Endothelial cell of umbilical vein (primary cell): ENCODE measurements at regions not wholly inside any gene's neighbourhood (a gene's known extent, or its start where the extent isn't known, plus 50 kb on each side); places are given as distances from the start of the nearest gene placed in this dataset.

Experiments used
- BruUV-seq: library from RNA; stranded (reverse); fragments of 400-500 nt; replicated peaks from 2 replicates; lab custom pipeline; 2021; lab: Mats Ljungman, UMichigan
- CTCF ChIA-PET: fragments of 300-600, 350-600 bp; sonication (Branson Sonifier 250); formaldehyde crosslinking; loops from one replicate; lab custom pipeline; 2021; ENCODE audit warnings: antibody characterized with exemption, inconsistent platforms; lab: Charles Lee
- POLR2A ChIA-PET: fragments of 300-600, 350-600 bp; sonication (Branson Sonifier 250); formaldehyde crosslinking; loops from one replicate; lab custom pipeline; 2021; ENCODE audit warnings: antibody characterized with exemption, inconsistent platforms; lab: Charles Lee
- DNase-seq: peaks from one replicate; pipeline ENCODE4 v3.0.0-alpha.2; 2011; ENCODE audit warnings: low read depth, low spot score
- FAIRE-seq: peaks from 2 replicates; lab custom pipeline; 2011; peaks lifted over from hg19 to GRCh38; lab: Jason Lieb, UNC
- H2AFZ ChIP-seq: 2 replicates; pipeline ENCODE4 v1.6.0; 2012; ENCODE audit warnings: low read depth, low read length, control low read depth, inconsistent platforms
- H3K27ac ChIP-seq: 2 replicates; pipeline ENCODE4 v1.5.1; 2011; ENCODE audit warnings: low read depth, mild to moderate bottlenecking, control low read depth, low read length, moderate library complexity; ENCODE audit not compliant: insufficient read depth
- H3K27me3 ChIP-seq, 2 experiments: 2 replicates each; pipeline versions ENCODE4 v1.6.0 to v1.6.1; 2011; ENCODE audit warnings: low read length in 2 of 2, mixed read lengths in 1 of 2; ENCODE audit not compliant: control insufficient read depth in 2 of 2, insufficient read depth in 2 of 2
- H3K36me3 ChIP-seq, 2 experiments: 2 replicates in 1 of 2; 3 replicates in 1 of 2; pipeline ENCODE4 v1.5.1; 2011; ENCODE audit warnings: low read length in 2 of 2, mild to moderate bottlenecking in 1 of 2, moderate library complexity in 1 of 2; ENCODE audit not compliant: control insufficient read depth in 2 of 2, insufficient read depth in 2 of 2; ENCODE audit errors: extremely low read depth in 1 of 2
- H3K4me1 ChIP-seq: 3 replicates; pipeline ENCODE4 v1.5.1; 2011; ENCODE audit warnings: mild to moderate bottlenecking, low read length; ENCODE audit not compliant: control insufficient read depth, insufficient read depth; ENCODE audit errors: extremely low read depth
- H3K4me2 ChIP-seq: 2 replicates; pipeline ENCODE4 v1.6.1; 2011; ENCODE audit warnings: low read length, control low read depth, mixed read lengths; ENCODE audit not compliant: insufficient read depth
- H3K4me3 ChIP-seq, 3 experiments: fragments of 200-600 bp in 1 of 3; sonication (generic), shearing (Covaris generic) in 1 of 3; replicated peaks in 1 of 3; 2 replicates each; pipeline ENCODE4 v1.5.1; 2011 to 2016; ENCODE audit warnings: control low read depth in 3 of 3, low read length in 3 of 3, mild to moderate bottlenecking in 2 of 3, inconsistent platforms in 1 of 3, low read depth in 1 of 3, moderate library complexity in 1 of 3; ENCODE audit not compliant: insufficient read depth in 1 of 3
- H3K79me2 ChIP-seq: 2 replicates; pipeline ENCODE4 v1.6.0; 2012; ENCODE audit warnings: low read length, inconsistent platforms; ENCODE audit not compliant: control insufficient read depth, insufficient read depth
- H3K9ac ChIP-seq: replicated peaks from 2 replicates; pipeline ENCODE3; 2011; ENCODE audit warnings: low read length, control low read depth; ENCODE audit not compliant: insufficient read depth; ENCODE audit errors: extremely low read depth
- H3K9me1 ChIP-seq: replicated peaks from 3 replicates; pipeline ENCODE4 v1.6.0; 2011; ENCODE audit warnings: mild to moderate bottlenecking, low read length; ENCODE audit not compliant: control insufficient read depth, insufficient read depth; ENCODE audit errors: extremely low read depth
- H3K9me3 ChIP-seq: replicated peaks from 2 replicates; pipeline ENCODE4 v1.5.1; 2012; ENCODE audit warnings: low read length, inconsistent platforms; ENCODE audit not compliant: control insufficient read depth, insufficient read depth
- H4K20me1 ChIP-seq: replicated peaks from 2 replicates; pipeline ENCODE3; 2011; ENCODE audit warnings: mild to moderate bottlenecking, low read length; ENCODE audit not compliant: control insufficient read depth, insufficient read depth; ENCODE audit errors: extremely low read depth
- CTCF ChIP-seq, 2 donors: IDR thresholded peaks; 1 replicate in 1 of 2; 2 replicates in 1 of 2; pipeline ENCODE4 v1.5.1; 2011; ENCODE audit warnings: low read length in 2 of 2, mild to moderate bottlenecking in 2 of 2, moderate library complexity in 2 of 2, control low read depth in 1 of 2, inconsistent platforms in 1 of 2, low read depth in 1 of 2; ENCODE audit not compliant: insufficient read depth in 1 of 2; ENCODE audit errors: extremely low read depth in 1 of 2
- EZH2 ChIP-seq: IDR thresholded peaks from 2 replicates; pipeline ENCODE4 v1.6.1; 2012; ENCODE audit warnings: borderline replicate concordance, low read depth, mild to moderate bottlenecking, moderate library complexity, low read length, inconsistent platforms; ENCODE audit not compliant: severe bottlenecking
- FOS ChIP-seq: IDR thresholded peaks from 2 replicates; pipeline ENCODE4 v1.6.1; 2011; ENCODE audit warnings: mild to moderate bottlenecking, low read length, moderate library complexity, borderline replicate concordance; ENCODE audit not compliant: insufficient read depth
- GATA2 ChIP-seq: IDR thresholded peaks from 2 replicates; pipeline ENCODE4 v1.7.0; 2011; ENCODE audit warnings: low read depth, mild to moderate bottlenecking, moderate library complexity, mixed read lengths, low read length; ENCODE audit not compliant: insufficient read length, insufficient read depth
- JUN ChIP-seq: IDR thresholded peaks from 2 replicates; pipeline ENCODE4 v1.6.1; 2011; ENCODE audit warnings: borderline replicate concordance, low read depth; ENCODE audit not compliant: insufficient read length, insufficient read depth
- MAX ChIP-seq: IDR thresholded peaks from 2 replicates; pipeline ENCODE4 v1.6.1; 2011; ENCODE audit not compliant: insufficient read depth, insufficient read length
- MYC ChIP-seq: IDR thresholded peaks from one replicate; pipeline ENCODE4 v1.6.1; 2011; ENCODE audit warnings: mild to moderate bottlenecking, low read depth, low read length
- POLR2A ChIP-seq: IDR thresholded peaks from 2 replicates; pipeline ENCODE4 v1.6.1; 2012; ENCODE audit warnings: low read depth, mild to moderate bottlenecking, control low read depth, low read length
- POLR2AphosphoS5 ChIP-seq: IDR thresholded peaks from 2 replicates; pipeline ENCODE4 v1.6.1; 2012; ENCODE audit warnings: low read depth, mild to moderate bottlenecking, control low read depth, low read length, moderate library complexity; ENCODE audit not compliant: insufficient read depth
- dilution Hi-C: fragments of 300-500 bp; cut with MboI; formaldehyde crosslinking; loops from one replicate; pipeline ENCODE4 v1.15.0; 2019; ENCODE audit warnings: low sequenced_read_pairs; ENCODE audit not compliant: extremely low pct_ligation_motif_present
- intact Hi-C: fragments of 100-400 bp; cut with micrococcal nuclease; formaldehyde crosslinking; loops from one replicate; pipeline ENCODE4 v1.10.0; 2022

DNA sequence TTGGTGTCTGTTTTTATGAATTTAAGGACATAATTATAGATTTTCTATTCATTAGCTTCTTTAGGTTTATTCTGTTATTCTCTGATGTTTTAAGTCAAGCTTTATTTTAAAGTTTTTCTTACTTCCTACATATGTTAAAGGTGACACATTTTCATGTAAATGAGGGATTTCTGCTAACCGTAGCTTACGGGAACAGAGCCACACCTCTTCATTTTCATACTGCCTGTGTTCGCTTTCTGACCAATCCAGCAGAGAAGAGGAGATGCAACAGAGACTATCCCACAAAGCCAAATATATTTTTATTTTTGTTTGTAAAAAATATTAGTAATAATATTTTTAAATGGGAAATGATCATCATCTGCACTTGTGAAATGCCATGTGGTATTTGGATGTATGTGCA is 774.1 kb downstream of the BRD1 start:
- DNase-seq (no peak), FAIRE-seq (no peak)
- no peak overlapping the region for H3K4me3 ChIP-seq
- ChIA-PET POLR2A (no interaction called here), CTCF (no interaction called here)
- no peaks in the 10 kb centered on the region for H4K20me1 ChIP-seq
- no peak overlapping the region for H3K9ac ChIP-seq
- no peak overlapping the region for H3K4me2 ChIP-seq
- H3K4me1 ChIP-seq = no peaks in the 10 kb centered on the region
- no peaks in the 10 kb centered on the region for H3K27me3 ChIP-seq
- no peaks in the 10 kb centered on the region for H3K79me2 ChIP-seq
- no peaks in the 10 kb centered on the region for H3K9me1 ChIP-seq
- intact Hi-C loops = no loop called here
- no peak overlapping the region for H3K27ac ChIP-seq
- no peak overlapping the region for H2AFZ ChIP-seq
- H3K36me3 ChIP-seq = no peaks in the 10 kb centered on the region
- H3K9me3 ChIP-seq = no peaks in the 10 kb centered on the region
- no TSS peak for BruUV-seq
- no peak for TF ChIP-seq FOS
- no peak for TF ChIP-seq POLR2AphosphoS5
- no peak for TF ChIP-seq MYC
- no peak for TF ChIP-seq EZH2
- TF ChIP-seq CTCF (IDR thresholded peaks at IDR 0.05; ENCODE audit: extremely low read depth in 1 of 2, insufficient read depth in 1 of 2, low read depth in 1 of 2, low read length in 2 of 2) = no peak
- no peak for TF ChIP-seq JUN
- TF ChIP-seq POLR2A = no peak
- TF ChIP-seq GATA2 = no peak
- TF ChIP-seq MAX = no peak
- dilution Hi-C loops = no loop called here
